T-cell (primary cell): ENCODE measurements at regions not wholly inside any gene's neighbourhood (a gene's known extent, or its start where the extent isn't known, plus 50 kb on each side); places are given as distances from the start of the nearest gene placed in this dataset.

Experiments used
- ATAC-seq, 4 experiments: fragments of 200-7000 bp in 3 of 4; fragments of 150-1000 bp in 1 of 4; cut with Tn5 transposase; replicated peaks in 1 of 4; 1 replicate in 3 of 4; 2 replicates in 1 of 4; pipeline ENCODE4 v1.10.0; 2021; ENCODE audit warnings: moderate library complexity in 3 of 4, mild to moderate bottlenecking in 2 of 4, moderate number of reproducible peaks in 1 of 4
- CTCF ChIA-PET, 2 donors: fragments of 300-600 bp; sonication (Branson Sonifier 250); formaldehyde crosslinking; loops; one replicate each; lab custom pipeline; 2022; ENCODE audit warnings: antibody characterized with exemption in 2 of 2; lab: Charles Lee
- POLR2A ChIA-PET, 2 donors: fragments of 300-600 bp; sonication (Branson Sonifier 250); formaldehyde crosslinking; loops; one replicate each; lab custom pipeline; 2022; ENCODE audit warnings: antibody characterized with exemption in 2 of 2; lab: Charles Lee
- DNase-seq, 35 experiments: peaks; one replicate each; pipeline versions ENCODE4 v3.0.0 to v3.0.0-alpha.2; 2013 to 2023
- H3K27ac ChIP-seq: one replicate; pipeline ENCODE4 v1.5.1; 2013; ENCODE audit warnings: low read length
- H3K27me3 ChIP-seq, 2 experiments: replicated peaks in 1 of 2; 1 replicate in 1 of 2; 2 replicates in 1 of 2; pipeline versions ENCODE4 v1.6.1 to v1.7.0; 2013; ENCODE audit warnings: low read length in 1 of 2, mixed read lengths in 1 of 2; ENCODE audit not compliant: control insufficient read depth in 2 of 2, insufficient read depth in 2 of 2; ENCODE audit errors: extremely low read depth in 1 of 2
- H3K36me3 ChIP-seq, 2 donors: 1 replicate in 1 of 2; 2 replicates in 1 of 2; pipeline versions ENCODE4 v1.6.1 to v1.7.0; 2013; ENCODE audit warnings: low read length in 1 of 2; ENCODE audit not compliant: control insufficient read depth in 2 of 2, insufficient read depth in 1 of 2; ENCODE audit errors: extremely low read depth in 1 of 2
- H3K4me1 ChIP-seq, 2 experiments: 1 replicate in 1 of 2; 2 replicates in 1 of 2; pipeline versions ENCODE4 v1.6.1 to v1.7.0; 2013; ENCODE audit warnings: low read length in 2 of 2, mixed read lengths in 1 of 2; ENCODE audit not compliant: insufficient read depth in 2 of 2, control insufficient read depth in 1 of 2; ENCODE audit errors: extremely low read depth in 1 of 2
- H3K4me3 ChIP-seq, 2 donors: 1 replicate in 1 of 2; 2 replicates in 1 of 2; pipeline versions ENCODE4 v1.5.1 to v1.7.0; 2013; ENCODE audit warnings: mild to moderate bottlenecking in 2 of 2, low read length in 1 of 2, moderate library complexity in 1 of 2; ENCODE audit not compliant: control insufficient read depth in 1 of 2; ENCODE audit errors: extremely low read depth in 1 of 2
- H3K9me3 ChIP-seq: 2 replicates; pipeline ENCODE4 v1.7.0; 2013
- H3K27ac Mint-ChIP-seq, 2 donors: one replicate each; pipeline ENCODE4 v1.8.0; 2020 to 2021; ENCODE audit warnings: mild to moderate bottlenecking in 2 of 2, mixed read lengths in 2 of 2
- H3K27me3 Mint-ChIP-seq, 2 donors: one replicate each; pipeline ENCODE4 v1.8.0; 2021 to 2022; ENCODE audit warnings: mixed read lengths in 2 of 2
- H3K36me3 Mint-ChIP-seq: one replicate; pipeline ENCODE4 v1.8.0; 2021; ENCODE audit warnings: mixed read lengths
- H3K4me1 Mint-ChIP-seq, 3 donors: one replicate each; pipeline ENCODE4 v1.8.0; 2020 to 2022; ENCODE audit warnings: mixed read lengths in 3 of 3, mild to moderate bottlenecking in 1 of 3
- H3K4me3 Mint-ChIP-seq, 3 donors: one replicate each; pipeline ENCODE4 v1.8.0; 2020 to 2022; ENCODE audit warnings: mild to moderate bottlenecking in 3 of 3, mixed read lengths in 3 of 3, moderate library complexity in 3 of 3
- H3K9me3 Mint-ChIP-seq, 3 donors: one replicate each; pipeline ENCODE4 v1.8.0; 2020 to 2022; ENCODE audit warnings: mixed read lengths in 3 of 3
- WGBS: methylation state at CpG from one replicate; pipeline ENCODE4 v1.1.5; 2013; ENCODE audit warnings: missing lambda C conversion rate; ENCODE audit not compliant: insufficient coverage; 5-methylcytosine and 5-hydroxymethylcytosine counted together

GRCh38 chr6:115000736-115001135, 657.9 kb upstream of the HS3ST5 start:
- Histone ChIP-seq H3K36me3 (no peaks in the 10 kb centered on the region), H3K27me3 (no peaks in the 10 kb centered on the region), H3K4me1 (peaks cover 0 to 3% of the 10 kb centered on the region in 2 experiments), H3K27ac (no peak overlapping the region), H3K4me3 (no peak overlapping the region), H3K9me3 (no peaks in the 10 kb centered on the region)
- Mint-ChIP-seq H3K36me3 (no peaks in the 10 kb centered on the region), H3K27ac (no peak overlapping the region), H3K9me3 (peaks cover 0 to 9% (median 8%) of the 10 kb centered on the region in 3 donors), H3K27me3 (no peaks in the 10 kb centered on the region), H3K4me1 (no peaks in the 10 kb centered on the region), H3K4me3 (no peak overlapping the region)
- ATAC-seq (no peak), DNase-seq (no peak)
- WGBS = 82% methylated on average over 3 of the region's 4 CpGs
- ChIA-PET POLR2A (no interaction called here), CTCF (no interaction called here)

- Histone ChIP-seq H3K36me3 (no peaks in the 10 kb centered on the region), H3K27me3 (no peaks in the 10 kb centered on the region), H3K4me1 (peaks cover 0 to 3% of the 10 kb centered on the region in 2 experiments), H3K27ac (no peak overlapping the region), H3K4me3 (no peak overlapping the region), H3K9me3 (no peaks in the 10 kb centered on the region)
- no peaks in the 10 kb centered on the region for H3K4me1 Mint-ChIP-seq
- ATAC-seq = no peak
- H3K36me3 Mint-ChIP-seq = no peaks in the 10 kb centered on the region
- ChIA-PET CTCF (no interaction called here), POLR2A (no interaction called here)
- DNase-seq = no peak
- WGBS = 93% methylated on average over 4 of the region's 8 CpGs
- H3K27ac Mint-ChIP-seq = no peak overlapping the region
- no peak overlapping the region for H3K4me3 Mint-ChIP-seq
- H3K27me3 Mint-ChIP-seq = no peaks in the 10 kb centered on the region
- peaks cover 0 to 9% (median 8%) of the 10 kb centered on the region in 3 donors for H3K9me3 Mint-ChIP-seq
Measured at GRCh38 chr6:114998492-114998891, 655.7 kb upstream of the HS3ST5 start.

GRCh38 chr6:114997813-114998292, 655.0 kb upstream of the HS3ST5 start:
- Mint-ChIP-seq H3K4me1 (no peaks in the 10 kb centered on the region), H3K4me3 (peak overlapping the region in 1 of 3 donors; percentile 21), H3K27me3 (no peaks in the 10 kb centered on the region), H3K36me3 (no peaks in the 10 kb centered on the region), H3K27ac (no peak overlapping the region), H3K9me3 (peaks cover 0 to 9% (median 8%) of the 10 kb centered on the region in 3 donors)
- CTCF ChIA-PET = no interaction called here
- Histone ChIP-seq H3K9me3 (no peaks in the 10 kb centered on the region), H3K27ac (no peak overlapping the region), H3K36me3 (no peaks in the 10 kb centered on the region), H3K4me3 (peak overlapping the region in 1 of 2 donors; percentile 7), H3K27me3 (no peaks in the 10 kb centered on the region), H3K4me1 (peaks cover 0 to 3% of the 10 kb centered on the region in 2 experiments)
- DNase-seq (peak in 1 of 35 experiments; percentile 46), ATAC-seq (no peak)
- no CpG with 5 or more reads among the region's 4 CpGs for WGBS
- POLR2A ChIA-PET = no interaction called here

GRCh38 chr6:114995526-114995925, 652.7 kb upstream of the HS3ST5 start:
- Histone ChIP-seq H3K27ac (no peak overlapping the region), H3K4me1 (peaks cover 0 to 3% of the 10 kb centered on the region in 2 experiments), H3K9me3 (no peaks in the 10 kb centered on the region), H3K27me3 (no peaks in the 10 kb centered on the region), H3K4me3 (no peak overlapping the region), H3K36me3 (no peaks in the 10 kb centered on the region)
- CTCF ChIA-PET = no interaction called here
- H3K9me3 Mint-ChIP-seq = peaks cover 0 to 13% (median 0%) of the 10 kb centered on the region in 3 donors
- H3K4me3 Mint-ChIP-seq = no peak overlapping the region
- ATAC-seq = no peak
- H3K27me3 Mint-ChIP-seq = no peaks in the 10 kb centered on the region
- POLR2A ChIA-PET = interaction anchor here in 1 of 2 donors (0.6 kb wide), 1 partner anchor 103 kb away, joined by 3 read pairs; no protein-coding TSS in a partner anchor
- no peak for DNase-seq
- H3K36me3 Mint-ChIP-seq = no peaks in the 10 kb centered on the region
- H3K27ac Mint-ChIP-seq = no peak overlapping the region
- H3K4me1 Mint-ChIP-seq = no peaks in the 10 kb centered on the region

- H3K27me3 Mint-ChIP-seq = no peaks in the 10 kb centered on the region
- 64% methylated on average over 2 of the region's 5 CpGs for WGBS
- CTCF ChIA-PET = interaction anchor here in 1 of 2 donors (0.7 kb wide), 1 partner anchor 107 kb away, joined by 3 read pairs; no protein-coding TSS in a partner anchor
- no peaks in the 10 kb centered on the region for H3K4me1 Mint-ChIP-seq
- H3K27ac Mint-ChIP-seq = no peak overlapping the region
- DNase-seq (peak in 9 of 35 experiments; percentile 1 to 59 (median 24)), ATAC-seq (peak in 3 of 4 experiments; percentile 52 to 69 (median 65))
- no peaks in the 10 kb centered on the region for H3K27me3 ChIP-seq
- POLR2A ChIA-PET = no interaction called here
- H3K36me3 Mint-ChIP-seq = no peaks in the 10 kb centered on the region
- H3K4me3 Mint-ChIP-seq = no peak overlapping the region
- no peak overlapping the region for H3K4me3 ChIP-seq
- peaks cover 2 to 21% (median 5%) of the 10 kb centered on the region in 3 donors for H3K9me3 Mint-ChIP-seq
- H3K27ac ChIP-seq = no peak overlapping the region
- no peaks in the 10 kb centered on the region for H3K9me3 ChIP-seq
- H3K36me3 ChIP-seq = no peaks in the 10 kb centered on the region
- no peaks in the 10 kb centered on the region for H3K4me1 ChIP-seq
Measured at GRCh38 chr6:114989279-114989964, 646.6 kb upstream of the HS3ST5 start.

GRCh38 chr6:114987281-114987680, 644.5 kb upstream of the HS3ST5 start:
- Histone ChIP-seq H3K4me1 (no peaks in the 10 kb centered on the region), H3K27me3 (no peaks in the 10 kb centered on the region), H3K9me3 (no peaks in the 10 kb centered on the region), H3K27ac (no peak overlapping the region), H3K36me3 (no peaks in the 10 kb centered on the region), H3K4me3 (no peak overlapping the region)
- no peaks in the 10 kb centered on the region for H3K27me3 Mint-ChIP-seq
- H3K27ac Mint-ChIP-seq = no peak overlapping the region
- CTCF ChIA-PET = no interaction called here
- H3K9me3 Mint-ChIP-seq = peaks cover 2 to 19% (median 5%) of the 10 kb centered on the region in 3 donors
- POLR2A ChIA-PET = no interaction called here
- H3K36me3 Mint-ChIP-seq = no peaks in the 10 kb centered on the region
- no peak for ATAC-seq
- no peak overlapping the region for H3K4me3 Mint-ChIP-seq
- no CpG with 5 or more reads among the region's 2 CpGs for WGBS
- H3K4me1 Mint-ChIP-seq = no peaks in the 10 kb centered on the region
- no peak for DNase-seq
